SK-N-SH treated with all-trans-retinoic acid at 6 μM for 48 hours (cell line): ENCODE measurements at regions not wholly inside any gene's neighbourhood (a gene's known extent, or its start where the extent isn't known, plus 50 kb on each side); places are given as distances from the start of the nearest gene placed in this dataset.

ENCODE experiments used
- ARNTL ChIP-seq: fragments of 450-650 bp; formaldehyde crosslinking; IDR thresholded peaks from 2 replicates; pipeline ENCODE4 v1.5.0; 2020; ENCODE audit warnings: low read depth, mild to moderate bottlenecking, moderate library complexity, borderline replicate concordance
- CREB5 ChIP-seq: fragments of 250-450 bp; sonication (Bioruptor Pico); IDR thresholded peaks from 2 replicates; pipeline ENCODE4 v1.5.1; 2020; ENCODE audit warnings: low read depth, mild to moderate bottlenecking, moderate library complexity
- CSDC2 ChIP-seq: fragments of 250-450 bp; sonication (Bioruptor Pico); IDR thresholded peaks from 2 replicates; pipeline ENCODE4 v1.5.0; 2020; ENCODE audit warnings: mild to moderate bottlenecking, moderate library complexity
- OSR1 ChIP-seq: fragments of 250-450 bp; sonication (Bioruptor Pico); IDR thresholded peaks from 2 replicates; pipeline ENCODE4 v1.8.0; 2022; ENCODE audit warnings: moderate library complexity, mild to moderate bottlenecking, inconsistent platforms
- TSHZ2 ChIP-seq: fragments of 250-450 bp; sonication (Bioruptor Pico); IDR thresholded peaks from 2 replicates; pipeline ENCODE4 v1.5.0; 2020; ENCODE audit warnings: mild to moderate bottlenecking, moderate library complexity
- ZC3H10 ChIP-seq: fragments of 250-450 bp; sonication (Bioruptor Pico); IDR thresholded peaks from 2 replicates; pipeline ENCODE4 v1.5.1; 2021; ENCODE audit warnings: mild to moderate bottlenecking, moderate library complexity
- ZFP30 ChIP-seq: fragments of 450-650 bp; formaldehyde crosslinking; IDR thresholded peaks from 2 replicates; pipeline ENCODE4 v1.5.0; 2022; ENCODE audit warnings: mild to moderate bottlenecking, moderate library complexity
- TF ChIP-seq, protein P1 (sequence below): fragments of 250-450 bp; sonication (Bioruptor Pico); IDR thresholded peaks from 2 replicates; pipeline ENCODE4 v1.8.0; 2020; ENCODE audit warnings: mild to moderate bottlenecking, moderate library complexity, borderline replicate concordance

DNA sequence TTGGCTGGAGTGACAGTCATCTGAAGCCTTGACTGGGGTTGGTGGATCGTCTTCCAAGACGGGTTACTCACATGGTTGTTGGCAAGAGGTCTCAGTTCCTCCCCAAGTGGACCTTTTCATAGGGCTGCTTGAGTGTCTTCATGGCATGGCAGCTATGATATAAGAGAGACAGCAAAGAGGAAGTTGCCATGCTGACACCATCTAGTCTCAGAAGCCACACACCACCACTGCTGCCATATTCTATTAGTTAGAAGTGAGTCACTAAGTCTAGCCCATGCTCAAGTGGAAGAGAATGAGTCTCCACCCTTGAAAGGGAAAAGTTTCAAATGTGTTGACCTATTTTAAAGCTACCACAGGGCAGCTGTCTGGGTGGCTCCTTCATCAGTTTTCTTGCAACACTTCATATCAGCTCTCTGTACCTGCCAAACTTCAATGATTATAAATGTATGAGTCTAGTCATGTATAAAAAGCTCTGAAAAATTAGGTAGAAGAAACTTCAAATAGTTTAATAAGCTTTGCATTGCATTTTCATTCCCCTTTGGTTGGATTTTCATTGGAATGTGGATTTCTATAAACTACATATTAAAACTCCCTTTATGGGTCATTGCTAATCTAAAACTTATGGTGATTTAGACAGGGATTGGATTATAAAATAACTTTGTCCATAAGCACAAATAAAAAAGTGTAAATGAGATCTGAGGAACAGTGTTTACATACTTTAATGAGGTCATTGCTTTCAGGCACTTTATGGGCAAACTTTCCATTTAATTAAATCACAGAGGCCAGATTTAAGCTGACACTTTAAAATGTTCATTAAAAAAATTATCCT is 68.0 kb upstream of the ATXN3L start:
- no peak for TF ChIP-seq TSHZ2 (CRISPR knock-in tag)
- TF ChIP-seq CSDC2 (CRISPR knock-in tag) = no peak
- no peak for TF ChIP-seq ZC3H10 (CRISPR knock-in tag)
- TF ChIP-seq ARNTL (CRISPR knock-in tag) = no peak
- TF ChIP-seq CREB5 = no peak
- TF ChIP-seq, protein P1, sequence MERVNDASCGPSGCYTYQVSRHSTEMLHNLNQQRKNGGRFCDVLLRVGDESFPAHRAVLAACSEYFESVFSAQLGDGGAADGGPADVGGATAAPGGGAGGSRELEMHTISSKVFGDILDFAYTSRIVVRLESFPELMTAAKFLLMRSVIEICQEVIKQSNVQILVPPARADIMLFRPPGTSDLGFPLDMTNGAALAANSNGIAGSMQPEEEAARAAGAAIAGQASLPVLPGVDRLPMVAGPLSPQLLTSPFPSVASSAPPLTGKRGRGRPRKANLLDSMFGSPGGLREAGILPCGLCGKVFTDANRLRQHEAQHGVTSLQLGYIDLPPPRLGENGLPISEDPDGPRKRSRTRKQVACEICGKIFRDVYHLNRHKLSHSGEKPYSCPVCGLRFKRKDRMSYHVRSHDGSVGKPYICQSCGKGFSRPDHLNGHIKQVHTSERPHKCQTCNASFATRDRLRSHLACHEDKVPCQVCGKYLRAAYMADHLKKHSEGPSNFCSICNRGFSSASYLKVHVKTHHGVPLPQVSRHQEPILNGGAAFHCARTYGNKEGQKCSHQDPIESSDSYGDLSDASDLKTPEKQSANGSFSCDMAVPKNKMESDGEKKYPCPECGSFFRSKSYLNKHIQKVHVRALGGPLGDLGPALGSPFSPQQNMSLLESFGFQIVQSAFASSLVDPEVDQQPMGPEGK = no peak
- no peak for TF ChIP-seq OSR1 (CRISPR knock-in tag)
- TF ChIP-seq ZFP30 (CRISPR knock-in tag) = no peak
